ENCODE measurements at regions not wholly inside any gene's neighbourhood (a gene's known extent, or its start where the extent isn't known, plus 50 kb on each side); places are given as distances from the start of the nearest gene placed in this dataset.

DNA sequence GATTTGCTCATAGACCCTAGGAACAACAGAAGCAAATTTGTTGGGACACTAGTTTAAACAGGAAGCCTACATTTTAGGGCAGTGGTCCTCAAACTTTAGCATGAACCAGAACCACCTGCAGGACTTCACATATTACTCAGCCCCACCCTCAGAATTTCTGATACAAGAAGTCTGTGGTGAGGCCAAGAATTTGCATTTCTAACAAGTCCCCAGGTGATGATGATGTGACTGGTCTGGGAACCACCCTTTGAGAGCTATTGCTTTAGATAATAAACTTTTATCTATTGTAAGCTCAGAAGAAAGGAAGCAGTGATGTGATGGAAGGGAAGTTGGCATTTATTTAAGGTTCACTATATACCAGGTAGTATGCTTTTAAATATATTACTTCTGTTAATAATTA lies 194.0 kb downstream of the FAM181B start:
- Histone ChIP-seq H3K9me3 (ENCODE audit: control insufficient read depth in 1 of 2, insufficient read depth in 1 of 2, low read length in 2 of 2) (peaks cover 0 to 3% of the 10 kb centered on the region in 2 experiments), H3K4me1 (ENCODE audit: insufficient read depth, low read length) (no peaks in the 10 kb centered on the region), H3K27me3 (ENCODE audit: control insufficient read depth in 1 of 2, insufficient read depth in 2 of 2, low read length in 2 of 2) (peaks cover 0 to 4% of the 10 kb centered on the region in 2 experiments), H3K27ac (ENCODE audit: low read depth in 1 of 2, low read length in 2 of 2) (no peak overlapping the region), H3K4me3 (ENCODE audit: low read length) (no peak overlapping the region), H3K36me3 (ENCODE audit: insufficient read depth, low read length) (no peaks in the 10 kb centered on the region)
- POLR2A ChIA-PET, result no interaction called here
- Mint-ChIP-seq H3K36me3 (ENCODE audit: low read depth) (no peaks in the 10 kb centered on the region), H3K4me1 (ENCODE audit: low read depth) (no peaks in the 10 kb centered on the region), H3K27me3 (no peaks in the 10 kb centered on the region), H3K27ac (no peak overlapping the region), H3K4me3 (no peak overlapping the region), H3K9me3 (no peaks in the 10 kb centered on the region)
- intact Hi-C loops (cut with DNase I, micrococcal nuclease), result no loop called here
- TF ChIP-seq, protein P1, sequence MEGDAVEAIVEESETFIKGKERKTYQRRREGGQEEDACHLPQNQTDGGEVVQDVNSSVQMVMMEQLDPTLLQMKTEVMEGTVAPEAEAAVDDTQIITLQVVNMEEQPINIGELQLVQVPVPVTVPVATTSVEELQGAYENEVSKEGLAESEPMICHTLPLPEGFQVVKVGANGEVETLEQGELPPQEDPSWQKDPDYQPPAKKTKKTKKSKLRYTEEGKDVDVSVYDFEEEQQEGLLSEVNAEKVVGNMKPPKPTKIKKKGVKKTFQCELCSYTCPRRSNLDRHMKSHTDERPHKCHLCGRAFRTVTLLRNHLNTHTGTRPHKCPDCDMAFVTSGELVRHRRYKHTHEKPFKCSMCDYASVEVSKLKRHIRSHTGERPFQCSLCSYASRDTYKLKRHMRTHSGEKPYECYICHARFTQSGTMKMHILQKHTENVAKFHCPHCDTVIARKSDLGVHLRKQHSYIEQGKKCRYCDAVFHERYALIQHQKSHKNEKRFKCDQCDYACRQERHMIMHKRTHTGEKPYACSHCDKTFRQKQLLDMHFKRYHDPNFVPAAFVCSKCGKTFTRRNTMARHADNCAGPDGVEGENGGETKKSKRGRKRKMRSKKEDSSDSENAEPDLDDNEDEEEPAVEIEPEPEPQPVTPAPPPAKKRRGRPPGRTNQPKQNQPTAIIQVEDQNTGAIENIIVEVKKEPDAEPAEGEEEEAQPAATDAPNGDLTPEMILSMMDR (IDR thresholded peaks at IDR 0.05), result no peak
- CTCF ChIA-PET, result no interaction called here
- ATAC-seq (ENCODE audit: poor library complexity) (no peak), DNase-seq (no peak)

DNA sequence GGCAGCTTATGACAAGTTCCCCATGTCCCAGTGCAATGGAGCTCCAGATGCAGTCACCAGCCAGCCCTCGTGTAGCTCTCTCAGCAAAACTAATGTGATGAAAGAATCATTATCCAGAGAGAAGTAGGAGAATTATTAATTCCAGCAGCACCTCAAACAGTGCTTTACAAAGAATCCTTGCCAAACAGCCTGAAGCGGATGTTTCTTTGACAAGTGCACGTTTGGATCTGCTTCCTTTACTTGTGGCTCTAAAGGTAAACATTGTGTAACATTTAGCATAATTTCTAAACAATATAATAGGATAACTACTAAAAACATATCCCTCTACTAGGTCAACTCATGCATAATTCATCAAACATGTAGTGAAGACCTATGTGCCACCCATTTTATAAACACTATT lies 197.0 kb downstream of the FAM181B start:
- Mint-ChIP-seq H3K4me3 (no peak overlapping the region), H3K36me3 (ENCODE audit: low read depth) (no peaks in the 10 kb centered on the region), H3K27ac (no peak overlapping the region), H3K27me3 (no peaks in the 10 kb centered on the region), H3K4me1 (ENCODE audit: low read depth) (no peaks in the 10 kb centered on the region), H3K9me3 (no peaks in the 10 kb centered on the region)
- ChIA-PET CTCF (no interaction called here), POLR2A (no interaction called here)
- no peaks in the 10 kb centered on the region for H3K9me3 ChIP-seq (ENCODE audit: control insufficient read depth in 1 of 2, insufficient read depth in 1 of 2, low read length in 2 of 2)
- TF ChIP-seq, protein P1 (IDR thresholded peaks at IDR 0.05), result no peak
- DNase-seq (no peak), ATAC-seq (ENCODE audit: poor library complexity) (no peak)
- H3K4me3 ChIP-seq (ENCODE audit: low read length), result no peak overlapping the region
- intact Hi-C loops (cut with DNase I, micrococcal nuclease), result no loop called here
- no peak overlapping the region for H3K27ac ChIP-seq (ENCODE audit: low read depth in 1 of 2, low read length in 2 of 2)
- H3K36me3 ChIP-seq (ENCODE audit: insufficient read depth, low read length), result no peaks in the 10 kb centered on the region
- H3K4me1 ChIP-seq (ENCODE audit: insufficient read depth, low read length), result no peaks in the 10 kb centered on the region
- H3K27me3 ChIP-seq (ENCODE audit: control insufficient read depth in 1 of 2, insufficient read depth in 2 of 2, low read length in 2 of 2), result peaks cover 0 to 4% of the 10 kb centered on the region in 2 experiments

DNA sequence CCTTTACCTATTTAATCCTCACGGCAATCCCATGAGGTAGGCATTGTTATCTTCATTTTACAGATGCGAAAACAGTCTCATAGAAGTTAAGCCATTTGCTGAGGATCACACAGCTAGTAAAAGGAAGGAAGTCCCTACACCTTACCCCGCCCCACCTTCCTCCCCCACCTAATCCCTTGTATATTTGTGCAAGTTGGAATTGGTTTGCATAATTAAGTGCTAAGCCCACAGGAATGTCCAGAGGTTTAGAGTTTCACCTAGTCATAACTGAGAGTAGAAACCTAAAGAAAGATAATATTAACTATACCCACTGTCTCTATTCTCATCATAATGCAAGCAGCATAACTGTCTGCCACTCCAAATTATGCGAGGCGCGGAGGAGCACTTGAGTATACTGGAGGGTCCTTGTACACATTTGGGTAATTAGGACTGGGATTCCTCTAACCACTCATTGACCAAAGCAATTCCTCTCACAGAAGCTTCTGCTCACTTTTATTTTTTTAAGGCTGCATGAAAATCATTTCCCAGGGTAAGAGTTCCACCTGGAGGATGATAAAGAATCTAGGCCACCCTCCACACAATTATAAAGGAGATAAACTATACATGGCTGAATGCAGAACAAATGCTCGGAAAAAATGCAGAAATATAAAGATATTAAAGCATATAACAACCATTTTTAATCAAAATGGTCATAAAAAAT lies 199.9 kb downstream of the FAM181B start:
- Mint-ChIP-seq H3K36me3 (ENCODE audit: low read depth) (no peaks in the 10 kb centered on the region), H3K27me3 (no peaks in the 10 kb centered on the region), H3K4me3 (no peak overlapping the region), H3K27ac (no peak overlapping the region), H3K9me3 (peaks cover 4% of the 10 kb centered on the region), H3K4me1 (ENCODE audit: low read depth) (no peaks in the 10 kb centered on the region)
- H3K27ac ChIP-seq (ENCODE audit: low read depth in 1 of 2, low read length in 2 of 2), result no peak overlapping the region
- H3K27me3 ChIP-seq (ENCODE audit: control insufficient read depth in 1 of 2, insufficient read depth in 2 of 2, low read length in 2 of 2), result peaks cover 0 to 4% of the 10 kb centered on the region in 2 experiments
- no peaks in the 10 kb centered on the region for H3K9me3 ChIP-seq (ENCODE audit: control insufficient read depth in 1 of 2, insufficient read depth in 1 of 2, low read length in 2 of 2)
- TF ChIP-seq, protein P1 (IDR thresholded peaks at IDR 0.05), result no peak
- CTCF ChIA-PET, result no interaction called here
- H3K36me3 ChIP-seq (ENCODE audit: insufficient read depth, low read length), result no peaks in the 10 kb centered on the region
- ATAC-seq (ENCODE audit: poor library complexity), result no peak
- intact Hi-C loops (cut with DNase I, micrococcal nuclease), result no loop called here
- DNase-seq, result no peak
- H3K4me1 ChIP-seq (ENCODE audit: insufficient read depth, low read length), result no peaks in the 10 kb centered on the region
- POLR2A ChIA-PET, result no interaction called here
- H3K4me3 ChIP-seq (ENCODE audit: low read length), result no peak overlapping the region

Data from CD4-positive, alpha-beta T cell (primary cell).